ENCODE measurements at regions not wholly inside any gene's neighbourhood (a gene's known extent, or its start where the extent isn't known, plus 50 kb on each side); places are given as distances from the start of the nearest gene placed in this dataset.

GRCh38 chr12:71041476-71041875 is 116.3 kb downstream of the TSPAN8 start:
- ATAC-seq: no peak
- TF ChIP-seq ZNF565 (CRISPR knock-in tag; conservative IDR thresholded peaks at IDR 0.05; ENCODE audit: low read depth) (no peak), TSHZ2 (CRISPR knock-in tag; IDR thresholded peaks at IDR 0.05) (no peak), GLIS3 (CRISPR knock-in tag; IDR thresholded peaks at IDR 0.05) (no peak), CREB5 (CRISPR knock-in tag; IDR thresholded peaks at IDR 0.05; ENCODE audit: low read depth) (no peak), CSDC2 (CRISPR knock-in tag; IDR thresholded peaks at IDR 0.05) (no peak), PPARA (CRISPR knock-in tag; IDR thresholded peaks at IDR 0.05; ENCODE audit: borderline replicate concordance) (no peak), ISL1 (CRISPR knock-in tag; IDR thresholded peaks at IDR 0.05) (no peak), ESRRG (CRISPR knock-in tag; IDR thresholded peaks at IDR 0.05) (no peak), RARB (CRISPR knock-in tag; IDR thresholded peaks at IDR 0.05) (no peak), BACH2 (CRISPR knock-in tag; IDR thresholded peaks at IDR 0.05; ENCODE audit: borderline replicate concordance) (no peak), PATZ1 (CRISPR knock-in tag; IDR thresholded peaks at IDR 0.05; ENCODE audit: borderline replicate concordance) (no peak), SNAI2 (CRISPR knock-in tag; IDR thresholded peaks at IDR 0.05) (no peak)

- TF ChIP-seq ZNF8 (CRISPR knock-in tag; IDR thresholded peaks at IDR 0.05): no peak
- no peak for TF ChIP-seq PPARA (CRISPR knock-in tag; IDR thresholded peaks at IDR 0.05; ENCODE audit: borderline replicate concordance)
- TF ChIP-seq ZNF565 (CRISPR knock-in tag; conservative IDR thresholded peaks at IDR 0.05; ENCODE audit: low read depth): no peak
- TF ChIP-seq ZFP30 (CRISPR knock-in tag; IDR thresholded peaks at IDR 0.05): no peak
- no peak for TF ChIP-seq ESRRG (CRISPR knock-in tag; IDR thresholded peaks at IDR 0.05)
- TF ChIP-seq PATZ1 (CRISPR knock-in tag; IDR thresholded peaks at IDR 0.05; ENCODE audit: borderline replicate concordance): no peak
- no peak for TF ChIP-seq BACH2 (CRISPR knock-in tag; IDR thresholded peaks at IDR 0.05; ENCODE audit: borderline replicate concordance)
- TF ChIP-seq ARNTL (CRISPR knock-in tag; IDR thresholded peaks at IDR 0.05; ENCODE audit: borderline replicate concordance, low read depth): no peak
- TF ChIP-seq CSRNP3 (CRISPR knock-in tag; IDR thresholded peaks at IDR 0.05): no peak
- no peak for TF ChIP-seq CSDC2 (CRISPR knock-in tag; IDR thresholded peaks at IDR 0.05)
- TF ChIP-seq POU6F1 (CRISPR knock-in tag; IDR thresholded peaks at IDR 0.05; ENCODE audit: borderline replicate concordance, low read depth): no peak
- ATAC-seq: no peak
Measured at GRCh38 chr12:71038960-71039359, 118.4 kb upstream of the PTPRR start.

GRCh38 chr12:71036526-71036925 is 116.0 kb upstream of the PTPRR start:
- ATAC-seq: no peak
- TF ChIP-seq POU6F1 (CRISPR knock-in tag; IDR thresholded peaks at IDR 0.05; ENCODE audit: borderline replicate concordance, low read depth) (no peak), PATZ1 (CRISPR knock-in tag; IDR thresholded peaks at IDR 0.05; ENCODE audit: borderline replicate concordance) (no peak), ZFP30 (CRISPR knock-in tag; IDR thresholded peaks at IDR 0.05) (no peak), TSHZ2 (CRISPR knock-in tag; IDR thresholded peaks at IDR 0.05) (no peak), GLIS3 (CRISPR knock-in tag; IDR thresholded peaks at IDR 0.05) (no peak), ZC3H10 (CRISPR knock-in tag; IDR thresholded peaks at IDR 0.05) (no peak), ARNTL (CRISPR knock-in tag; IDR thresholded peaks at IDR 0.05; ENCODE audit: borderline replicate concordance, low read depth) (no peak)
